ENCODE measurements at regions not wholly inside any gene's neighbourhood (a gene's known extent, or its start where the extent isn't known, plus 50 kb on each side); places are given as distances from the start of the nearest gene placed in this dataset.

DNA sequence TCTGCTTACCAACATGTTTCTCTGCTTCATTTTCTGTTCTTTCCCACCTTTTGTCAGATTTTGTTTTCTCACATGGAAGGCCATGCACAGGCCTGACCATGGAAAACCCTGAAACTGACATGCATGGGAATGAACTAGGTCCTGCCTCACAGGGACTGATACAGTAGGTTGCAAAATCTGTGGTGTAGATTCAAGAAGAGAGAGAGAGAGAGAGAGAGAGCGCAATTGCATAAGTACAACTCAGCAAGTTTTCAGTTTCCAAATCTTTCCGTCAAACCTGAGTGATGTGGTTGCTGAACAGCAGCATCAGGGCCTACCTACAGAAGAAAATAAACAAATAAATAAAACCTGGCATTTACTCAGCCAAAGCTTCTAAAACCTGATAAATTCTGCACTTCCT lies 87.5 kb upstream of the RNF152 start:
- Histone ChIP-seq H3K27me3 (no peaks in the 10 kb centered on the region), H3K4me1 (peaks cover 5% of the 10 kb centered on the region), H3K4me3 (no peak overlapping the region), H3K36me3 (no peaks in the 10 kb centered on the region), H3K27ac (no peak overlapping the region), H3K9me3 (no peaks in the 10 kb centered on the region)
- DNase-seq (ENCODE audit: extremely low spot score in 2 of 2), result no peak
- TF ChIP-seq POLR2A (IDR thresholded peaks at IDR 0.05) (no peak), POLR2AphosphoS5 (IDR thresholded peaks at IDR 0.05; ENCODE audit: insufficient read depth in 1 of 2, low read depth in 1 of 2) (no peak)
- intact Hi-C loops (cut with DNase I), result no loop called here

GRCh38 chr18:61975526-61976326 lies 82.9 kb upstream of the RNF152 start:
- peaks cover 4% of the 10 kb centered on the region for H3K4me1 ChIP-seq
- no peak for DNase-seq (ENCODE audit: extremely low spot score in 2 of 2)
- intact Hi-C loops (cut with DNase I), result no loop called here
- no peak overlapping the region for H3K27ac ChIP-seq
- H3K27me3 ChIP-seq, result no peaks in the 10 kb centered on the region
- no peaks in the 10 kb centered on the region for H3K36me3 ChIP-seq
- no peak overlapping the region for H3K4me3 ChIP-seq
- H3K9me3 ChIP-seq, result no peaks in the 10 kb centered on the region
- TF ChIP-seq POLR2A (IDR thresholded peaks at IDR 0.05), result no peak
- TF ChIP-seq, protein P1, sequence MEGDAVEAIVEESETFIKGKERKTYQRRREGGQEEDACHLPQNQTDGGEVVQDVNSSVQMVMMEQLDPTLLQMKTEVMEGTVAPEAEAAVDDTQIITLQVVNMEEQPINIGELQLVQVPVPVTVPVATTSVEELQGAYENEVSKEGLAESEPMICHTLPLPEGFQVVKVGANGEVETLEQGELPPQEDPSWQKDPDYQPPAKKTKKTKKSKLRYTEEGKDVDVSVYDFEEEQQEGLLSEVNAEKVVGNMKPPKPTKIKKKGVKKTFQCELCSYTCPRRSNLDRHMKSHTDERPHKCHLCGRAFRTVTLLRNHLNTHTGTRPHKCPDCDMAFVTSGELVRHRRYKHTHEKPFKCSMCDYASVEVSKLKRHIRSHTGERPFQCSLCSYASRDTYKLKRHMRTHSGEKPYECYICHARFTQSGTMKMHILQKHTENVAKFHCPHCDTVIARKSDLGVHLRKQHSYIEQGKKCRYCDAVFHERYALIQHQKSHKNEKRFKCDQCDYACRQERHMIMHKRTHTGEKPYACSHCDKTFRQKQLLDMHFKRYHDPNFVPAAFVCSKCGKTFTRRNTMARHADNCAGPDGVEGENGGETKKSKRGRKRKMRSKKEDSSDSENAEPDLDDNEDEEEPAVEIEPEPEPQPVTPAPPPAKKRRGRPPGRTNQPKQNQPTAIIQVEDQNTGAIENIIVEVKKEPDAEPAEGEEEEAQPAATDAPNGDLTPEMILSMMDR (IDR thresholded peaks at IDR 0.05), result no peak
- no peak for TF ChIP-seq POLR2AphosphoS5 (IDR thresholded peaks at IDR 0.05; ENCODE audit: insufficient read depth in 1 of 2, low read depth in 1 of 2)

- no peak overlapping the region for H3K4me3 ChIP-seq
- intact Hi-C loops (cut with DNase I), result no loop called here
- peaks cover 4% of the 10 kb centered on the region for H3K4me1 ChIP-seq
- H3K9me3 ChIP-seq, result no peaks in the 10 kb centered on the region
- no peaks in the 10 kb centered on the region for H3K27me3 ChIP-seq
- H3K36me3 ChIP-seq, result no peaks in the 10 kb centered on the region
- TF ChIP-seq POLR2A (IDR thresholded peaks at IDR 0.05), result no peak
- TF ChIP-seq, protein P1 (IDR thresholded peaks at IDR 0.05), result no peak
- TF ChIP-seq POLR2AphosphoS5 (IDR thresholded peaks at IDR 0.05; ENCODE audit: insufficient read depth in 1 of 2, low read depth in 1 of 2), result no peak
- H3K27ac ChIP-seq, result no peak overlapping the region
- DNase-seq (ENCODE audit: extremely low spot score in 2 of 2), result no peak
Observed at GRCh38 chr18:61973273-61974115, 80.7 kb upstream of the RNF152 start.

GRCh38 chr18:61972389-61973264 lies 79.8 kb upstream of the RNF152 start:
- TF ChIP-seq, protein P1 (IDR thresholded peaks at IDR 0.05), result no peak
- no peak for TF ChIP-seq POLR2AphosphoS5 (IDR thresholded peaks at IDR 0.05; ENCODE audit: insufficient read depth in 1 of 2, low read depth in 1 of 2)
- TF ChIP-seq POLR2A (IDR thresholded peaks at IDR 0.05), result no peak
- Histone ChIP-seq H3K9me3 (no peaks in the 10 kb centered on the region), H3K27ac (no peak overlapping the region), H3K4me1 (peaks cover 4% of the 10 kb centered on the region), H3K36me3 (no peaks in the 10 kb centered on the region), H3K27me3 (no peaks in the 10 kb centered on the region), H3K4me3 (no peak overlapping the region)
- no peak for DNase-seq (ENCODE audit: extremely low spot score in 2 of 2)
- intact Hi-C loops (cut with DNase I), result no loop called here

Data from vagina (tissue), 2 donors.